ENCODE measurements at regions not wholly inside any gene's neighbourhood (a gene's known extent, or its start where the extent isn't known, plus 50 kb on each side); places are given as distances from the start of the nearest gene placed in this dataset.

DNA sequence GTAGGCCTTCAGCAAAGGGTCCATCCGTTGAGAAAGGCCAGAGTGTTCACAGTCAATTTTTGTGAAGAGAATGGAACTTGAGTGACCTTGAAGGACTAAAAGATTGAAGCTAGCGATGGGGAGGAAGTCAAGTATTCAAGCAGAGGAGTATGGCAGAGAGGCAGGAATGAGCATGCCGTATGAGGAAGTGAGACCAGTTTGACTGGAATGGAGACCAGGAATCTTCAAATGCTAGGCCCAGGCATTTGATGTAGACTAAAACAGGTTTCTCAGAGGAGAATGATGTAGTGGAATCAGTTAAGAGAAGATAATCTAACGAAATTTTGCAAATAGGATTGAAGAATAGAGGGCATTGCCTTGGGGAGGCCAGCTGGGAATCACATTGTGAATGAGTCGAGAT is 90.4 kb upstream of the SEMA6A start:
- TF ChIP-seq SUZ12 (IDR thresholded peaks at IDR 0.05; ENCODE audit: extremely low read depth, insufficient read depth, insufficient read length) (no peak), YY1 (IDR thresholded peaks at IDR 0.05; ENCODE audit: insufficient read depth, insufficient read length) (no peak)

Measured in NT2/D1 (cell line).